DOHH2 (cell line): ENCODE measurements at regions not wholly inside any gene's neighbourhood (a gene's known extent, or its start where the extent isn't known, plus 50 kb on each side); places are given as distances from the start of the nearest gene placed in this dataset.

Source experiments
- H3F3A ChIP-seq: fragments of 200-600 bp; sonication (generic), shearing (Covaris generic); 2 replicates; pipeline ENCODE4 v1.6.0; 2016; ENCODE audit warnings: antibody characterized with exemption, mild to moderate bottlenecking; ENCODE audit not compliant: control insufficient read depth, insufficient read depth
- H3K27ac ChIP-seq: fragments of 200-600 bp; sonication (generic); 2 replicates; pipeline ENCODE4 v1.5.1; 2014; ENCODE audit warnings: low read depth, mild to moderate bottlenecking, low read length, moderate library complexity
- H3K27me3 ChIP-seq: fragments of 200-600 bp; sonication (generic); 2 replicates; pipeline ENCODE4 v1.6.1; 2014; ENCODE audit warnings: mild to moderate bottlenecking, low read length, mixed read lengths; ENCODE audit not compliant: control insufficient read depth
- H3K36me3 ChIP-seq: fragments of 200-600 bp; sonication (generic); 2 replicates; pipeline ENCODE4 v1.6.1; 2014; ENCODE audit warnings: mild to moderate bottlenecking, low read length, moderate library complexity, mixed read lengths; ENCODE audit not compliant: control insufficient read depth
- H3K4me1 ChIP-seq: fragments of 200-600 bp; sonication (generic); 2 replicates; pipeline ENCODE4 v1.6.1; 2014; ENCODE audit warnings: mild to moderate bottlenecking, low read length, mixed read lengths; ENCODE audit not compliant: control insufficient read depth
- H3K4me2 ChIP-seq: fragments of 200-600 bp; sonication (generic); 2 replicates; pipeline ENCODE4 v1.6.0; 2014; ENCODE audit warnings: mild to moderate bottlenecking, low read length, moderate library complexity
- H3K4me3 ChIP-seq: fragments of 200-600 bp; sonication (generic); 2 replicates; pipeline ENCODE4 v1.5.1; 2014; ENCODE audit warnings: mild to moderate bottlenecking, low read length, mixed read lengths
- H3K79me2 ChIP-seq: fragments of 200-600 bp; sonication (generic); 2 replicates; pipeline ENCODE4 v1.6.1; 2014; ENCODE audit warnings: mild to moderate bottlenecking, low read length, mixed read lengths; ENCODE audit not compliant: control insufficient read depth
- H3K9me2 ChIP-seq: fragments of 200-600 bp; sonication (generic); replicated peaks from 2 replicates; pipeline ENCODE4 v1.6.1; 2014; ENCODE audit warnings: mild to moderate bottlenecking, low read length, mixed read lengths; ENCODE audit not compliant: control insufficient read depth
- H3K9me3 ChIP-seq: fragments of 200-600 bp; sonication (generic); 2 replicates; pipeline ENCODE4 v1.6.1; 2014; ENCODE audit warnings: antibody characterized with exemption, low read length, mixed read lengths; ENCODE audit not compliant: control insufficient read depth, insufficient read depth
- H4K20me1 ChIP-seq: fragments of 200-600 bp; sonication (generic); 2 replicates; pipeline ENCODE4 v1.6.0; 2014; ENCODE audit warnings: low read depth, mild to moderate bottlenecking, antibody characterized with exemption, low read length, moderate library complexity; ENCODE audit not compliant: control insufficient read depth, insufficient read depth
- EZH2phosphoT487 ChIP-seq: fragments of 200-600 bp; sonication (generic); IDR thresholded peaks from 2 replicates; pipeline ENCODE4 v1.6.1; 2017; ENCODE audit warnings: borderline replicate concordance, mild to moderate bottlenecking, antibody characterized with exemption, low read length, moderate library complexity, mixed read lengths
- TF ChIP-seq, protein P1 (sequence below): fragments of 200-600 bp; sonication (generic); IDR thresholded peaks from one replicate; pipeline ENCODE4 v1.5.1; 2014; ENCODE audit warnings: antibody characterized with exemption, mild to moderate bottlenecking, low read depth, low read length; ENCODE audit not compliant: poor library complexity, severe bottlenecking

DNA sequence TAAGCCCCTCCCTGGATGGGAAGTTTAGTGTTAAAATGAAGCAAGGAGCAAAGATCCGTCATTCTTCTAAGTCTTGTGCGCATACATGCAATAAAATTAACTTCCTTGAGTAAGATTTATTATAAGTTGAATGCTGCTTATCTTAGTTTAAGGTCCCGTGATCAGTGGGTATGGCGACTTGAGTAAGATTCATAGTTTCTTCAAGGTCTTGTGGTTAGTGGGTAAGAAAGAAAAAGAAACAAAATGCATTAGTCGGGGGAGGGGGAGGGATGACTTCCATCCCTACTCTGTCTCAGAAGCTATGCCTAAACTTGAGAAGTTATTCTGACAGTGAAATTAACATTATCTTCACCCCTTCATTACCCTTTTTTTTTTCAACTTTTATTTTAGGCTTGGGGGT lies 127.3 kb upstream of the MAGEB16 start:
- Histone ChIP-seq H4K20me1 (no peaks in the 10 kb centered on the region), H3K36me3 (no peaks in the 10 kb centered on the region), H3K4me2 (no peak overlapping the region), H3K27ac (no peak overlapping the region), H3K9me2 (no peaks in the 10 kb centered on the region), H3F3A (no peaks in the 10 kb centered on the region), H3K4me1 (no peaks in the 10 kb centered on the region), H3K79me2 (no peaks in the 10 kb centered on the region), H3K4me3 (no peak overlapping the region), H3K27me3 (no peaks in the 10 kb centered on the region), H3K9me3 (no peaks in the 10 kb centered on the region)
- TF ChIP-seq, protein P1, sequence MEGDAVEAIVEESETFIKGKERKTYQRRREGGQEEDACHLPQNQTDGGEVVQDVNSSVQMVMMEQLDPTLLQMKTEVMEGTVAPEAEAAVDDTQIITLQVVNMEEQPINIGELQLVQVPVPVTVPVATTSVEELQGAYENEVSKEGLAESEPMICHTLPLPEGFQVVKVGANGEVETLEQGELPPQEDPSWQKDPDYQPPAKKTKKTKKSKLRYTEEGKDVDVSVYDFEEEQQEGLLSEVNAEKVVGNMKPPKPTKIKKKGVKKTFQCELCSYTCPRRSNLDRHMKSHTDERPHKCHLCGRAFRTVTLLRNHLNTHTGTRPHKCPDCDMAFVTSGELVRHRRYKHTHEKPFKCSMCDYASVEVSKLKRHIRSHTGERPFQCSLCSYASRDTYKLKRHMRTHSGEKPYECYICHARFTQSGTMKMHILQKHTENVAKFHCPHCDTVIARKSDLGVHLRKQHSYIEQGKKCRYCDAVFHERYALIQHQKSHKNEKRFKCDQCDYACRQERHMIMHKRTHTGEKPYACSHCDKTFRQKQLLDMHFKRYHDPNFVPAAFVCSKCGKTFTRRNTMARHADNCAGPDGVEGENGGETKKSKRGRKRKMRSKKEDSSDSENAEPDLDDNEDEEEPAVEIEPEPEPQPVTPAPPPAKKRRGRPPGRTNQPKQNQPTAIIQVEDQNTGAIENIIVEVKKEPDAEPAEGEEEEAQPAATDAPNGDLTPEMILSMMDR: no peak
- no peak for TF ChIP-seq EZH2phosphoT487

- Histone ChIP-seq H3K9me3 (no peaks in the 10 kb centered on the region), H4K20me1 (no peaks in the 10 kb centered on the region), H3K36me3 (no peaks in the 10 kb centered on the region), H3K27ac (no peak overlapping the region), H3K4me2 (no peak overlapping the region), H3F3A (no peaks in the 10 kb centered on the region), H3K79me2 (no peaks in the 10 kb centered on the region), H3K9me2 (no peaks in the 10 kb centered on the region), H3K27me3 (no peaks in the 10 kb centered on the region), H3K4me1 (no peaks in the 10 kb centered on the region), H3K4me3 (no peak overlapping the region)
- TF ChIP-seq, protein P1: no peak
- TF ChIP-seq EZH2phosphoT487: no peak
Observed at GRCh38 chrX:35675151-35675550, 123.0 kb upstream of the MAGEB16 start.

GRCh38 chrX:35680940-35681346 lies 117.2 kb upstream of the MAGEB16 start:
- no peaks in the 10 kb centered on the region for H3K9me3 ChIP-seq
- no peak overlapping the region for H3K27ac ChIP-seq
- H3K27me3 ChIP-seq: no peaks in the 10 kb centered on the region
- no peaks in the 10 kb centered on the region for H3F3A ChIP-seq
- no peak overlapping the region for H3K4me2 ChIP-seq
- H3K36me3 ChIP-seq: no peaks in the 10 kb centered on the region
- H3K79me2 ChIP-seq: no peaks in the 10 kb centered on the region
- H3K4me1 ChIP-seq: no peaks in the 10 kb centered on the region
- H3K4me3 ChIP-seq: no peak overlapping the region
- TF ChIP-seq, protein P1: no peak
- no peak for TF ChIP-seq EZH2phosphoT487
- H3K9me2 ChIP-seq: no peaks in the 10 kb centered on the region
- H4K20me1 ChIP-seq: no peaks in the 10 kb centered on the region

GRCh38 chrX:35682476-35682875 lies 115.7 kb upstream of the MAGEB16 start:
- no peaks in the 10 kb centered on the region for H3K9me3 ChIP-seq
- no peaks in the 10 kb centered on the region for H4K20me1 ChIP-seq
- H3K27ac ChIP-seq: no peak overlapping the region
- H3K4me1 ChIP-seq: no peaks in the 10 kb centered on the region
- H3K4me3 ChIP-seq: no peak overlapping the region
- no peaks in the 10 kb centered on the region for H3K79me2 ChIP-seq
- no peak overlapping the region for H3K4me2 ChIP-seq
- H3K27me3 ChIP-seq: no peaks in the 10 kb centered on the region
- no peak for TF ChIP-seq EZH2phosphoT487
- TF ChIP-seq, protein P1: no peak
- H3K36me3 ChIP-seq: no peaks in the 10 kb centered on the region
- H3F3A ChIP-seq: no peaks in the 10 kb centered on the region
- H3K9me2 ChIP-seq: no peaks in the 10 kb centered on the region
